Right cardiac atrium (tissue), 5 donors: ENCODE measurements at regions not wholly inside any gene's neighbourhood (a gene's known extent, or its start where the extent isn't known, plus 50 kb on each side); places are given as distances from the start of the nearest gene placed in this dataset.

Source experiments
- ATAC-seq, 2 donors: fragments of 200-7000 bp; cut with Tn5 transposase; one replicate each; pipeline versions ENCODE4 v1.8.0 to v1.9.1; 2020; ENCODE audit warnings: moderate library complexity in 2 of 2, mild to moderate bottlenecking in 1 of 2
- DNase-seq, 3 donors: peaks; one replicate each; pipeline ENCODE4 v3.0.0-alpha.2; 2020
- H3K27ac ChIP-seq: one replicate; pipeline ENCODE4 v1.5.1; 2013; ENCODE audit warnings: mild to moderate bottlenecking, low read length, control low read depth, moderate library complexity
- H3K27me3 ChIP-seq: one replicate; pipeline ENCODE4 v1.6.1; 2013; ENCODE audit not compliant: control insufficient read depth, insufficient read depth
- H3K4me1 ChIP-seq: one replicate; pipeline ENCODE4 v1.6.1; 2013; ENCODE audit warnings: low read length; ENCODE audit not compliant: control insufficient read depth, insufficient read depth
- H3K4me3 ChIP-seq: one replicate; pipeline ENCODE4 v1.5.1; 2013; ENCODE audit warnings: low read length, control low read depth
- H3K9me3 ChIP-seq: one replicate; pipeline ENCODE4 v1.6.1; 2013; ENCODE audit warnings: low read length; ENCODE audit not compliant: control insufficient read depth
- WGBS: extraction: QIAGEN DNeasy Blood & Tissue Kit; methylation state at CpG from one replicate; pipeline ENCODE4 v1.1.7; 2013; 5-methylcytosine and 5-hydroxymethylcytosine counted together
- intact Hi-C, 4 donors: fragments of 100-400 bp; cut with DNase I; formaldehyde crosslinking; loops; one replicate each; pipeline versions ENCODE4 v1.11.0 to v1.14.0; 2022 to 2023
- donor health status: healthy with polysubstance abuse.
- donor health status: DM: no; HTN: yes; CAD: no.
- donor health status: DM: no; HTN: no; CAD: no.
- donor health status: DM: no; HTN: yes; CAD: no; lungs with severe emphysema.
- donor health status: DM: yes; HTN: yes; CAD: no.

GRCh38 chr20:39886650-39887190 is 802.3 kb downstream of the MAFB start:
- DNase-seq, result peak; percentile 32 to 68 (median 45)

GRCh38 chr20:39885975-39886649 is 802.9 kb downstream of the MAFB start:
- DNase-seq (peak; percentile 73 to 87 (median 78)), ATAC-seq (peak; percentile 84)
- Histone ChIP-seq H3K27ac (no peak overlapping the region), H3K4me1 (no peaks in the 10 kb centered on the region), H3K9me3 (no peaks in the 10 kb centered on the region), H3K4me3 (no peak overlapping the region), H3K27me3 (no peaks in the 10 kb centered on the region)
- intact Hi-C loops, result loop anchor here in 2 of 4 donors (10.0 kb wide), 2 partner anchors 799 to 809 kb away; partner anchors contain the start of gene MAFB (in 1 of the 2)
- WGBS, result 40% methylated on average over 7 of the region's 7 CpGs

More at GRCh38 chr20:39886650-39887190, 802.3 kb downstream of the MAFB start:
- no peaks in the 10 kb centered on the region for H3K9me3 ChIP-seq
- H3K27me3 ChIP-seq, result no peaks in the 10 kb centered on the region
- WGBS, result 50% methylated on average over 3 of the region's 3 CpGs
- H3K4me1 ChIP-seq, result no peaks in the 10 kb centered on the region
- no peak overlapping the region for H3K4me3 ChIP-seq
- intact Hi-C loops, result loop anchor here in 2 of 4 donors (10.0 kb wide), 2 partner anchors 798 to 808 kb away; partner anchors contain the start of gene MAFB (in 1 of the 2)
- peak; percentile 60 to 75 for ATAC-seq
- H3K27ac ChIP-seq, result no peak overlapping the region

GRCh38 chr20:39882806-39883205 is 806.2 kb downstream of the MAFB start:
- intact Hi-C loops, result loop anchor here in 2 of 4 donors (10.0 kb wide), 2 partner anchors 802 to 812 kb away; partner anchors contain the start of gene MAFB (in 1 of the 2)
- no peak overlapping the region for H3K4me3 ChIP-seq
- ATAC-seq, result no peak
- WGBS, result 22% methylated on average over 1 of the region's 1 CpG
- no peaks in the 10 kb centered on the region for H3K4me1 ChIP-seq
- H3K9me3 ChIP-seq, result no peaks in the 10 kb centered on the region
- H3K27me3 ChIP-seq, result no peaks in the 10 kb centered on the region
- H3K27ac ChIP-seq, result no peak overlapping the region
- no peak for DNase-seq

- WGBS, result 96% methylated on average over 4 of the region's 4 CpGs
- DNase-seq, result no peak
- Histone ChIP-seq H3K27ac (no peak overlapping the region), H3K4me3 (no peak overlapping the region), H3K27me3 (no peaks in the 10 kb centered on the region), H3K4me1 (no peaks in the 10 kb centered on the region), H3K9me3 (no peaks in the 10 kb centered on the region)
- ATAC-seq, result no peak
- intact Hi-C loops, result loop anchor here in 2 of 4 donors (10.0 kb wide), 2 partner anchors 804 to 814 kb away; partner anchors contain the start of gene MAFB (in 1 of the 2)
Observed at GRCh38 chr20:39880890-39881289, 808.1 kb downstream of the MAFB start.

- 93% methylated on average over 2 of the region's 2 CpGs for WGBS
- Histone ChIP-seq H3K4me1 (no peaks in the 10 kb centered on the region), H3K27ac (no peak overlapping the region), H3K27me3 (no peaks in the 10 kb centered on the region), H3K4me3 (no peak overlapping the region), H3K9me3 (no peaks in the 10 kb centered on the region)
- no peak for ATAC-seq
- no peak for DNase-seq
- intact Hi-C loops, result loop anchor here in 1 of 4 donors (10.0 kb wide), 1 partner anchor 614 kb away; no protein-coding TSS in a partner anchor
Observed at GRCh38 chr20:39879296-39879695, 809.7 kb downstream of the MAFB start.

GRCh38 chr20:39878809-39879208 is 810.2 kb downstream of the MAFB start:
- ATAC-seq, result no peak
- WGBS, result 78% methylated on average over 2 of the region's 2 CpGs
- no peak overlapping the region for H3K27ac ChIP-seq
- no peak for DNase-seq
- no peaks in the 10 kb centered on the region for H3K9me3 ChIP-seq
- H3K4me3 ChIP-seq, result no peak overlapping the region
- intact Hi-C loops, result loop anchor here in 1 of 4 donors (10.0 kb wide), 1 partner anchor 614 kb away; no protein-coding TSS in a partner anchor
- H3K27me3 ChIP-seq, result no peaks in the 10 kb centered on the region
- no peaks in the 10 kb centered on the region for H3K4me1 ChIP-seq

- no peak for ATAC-seq
- 72% methylated on average over 2 of the region's 2 CpGs for WGBS
Observed at GRCh38 chr20:39878320-39878719, 810.7 kb downstream of the MAFB start.

GRCh38 chr20:39877788-39878187 is 811.2 kb downstream of the MAFB start:
- no peak for DNase-seq
- H3K27me3 ChIP-seq, result no peaks in the 10 kb centered on the region
- no peak for ATAC-seq
- WGBS, result 72% methylated on average over 2 of the region's 2 CpGs
- H3K4me1 ChIP-seq, result no peaks in the 10 kb centered on the region
- H3K27ac ChIP-seq, result no peak overlapping the region
- no peak overlapping the region for H3K4me3 ChIP-seq
- no peaks in the 10 kb centered on the region for H3K9me3 ChIP-seq
- intact Hi-C loops, result loop anchor here in 1 of 4 donors (10.0 kb wide), 1 partner anchor 613 kb away; no protein-coding TSS in a partner anchor

More at GRCh38 chr20:39878320-39878719, 810.7 kb downstream of the MAFB start:
- Histone ChIP-seq H3K27me3 (no peaks in the 10 kb centered on the region), H3K4me3 (no peak overlapping the region), H3K9me3 (no peaks in the 10 kb centered on the region), H3K4me1 (no peaks in the 10 kb centered on the region), H3K27ac (no peak overlapping the region)
- intact Hi-C loops, result loop anchor here in 1 of 4 donors (10.0 kb wide), 1 partner anchor 614 kb away; no protein-coding TSS in a partner anchor
- DNase-seq, result no peak

GRCh38 chr20:39876976-39877635 is 811.9 kb downstream of the MAFB start:
- DNase-seq (no peak), ATAC-seq (no peak)
- Histone ChIP-seq H3K4me1 (no peaks in the 10 kb centered on the region), H3K4me3 (no peak overlapping the region), H3K9me3 (no peaks in the 10 kb centered on the region), H3K27ac (no peak overlapping the region), H3K27me3 (no peaks in the 10 kb centered on the region)
- intact Hi-C loops, result loop anchor here in 1 of 4 donors (10.0 kb wide), 1 partner anchor 612 kb away; no protein-coding TSS in a partner anchor
- 70% methylated on average over 10 of the region's 10 CpGs for WGBS

- WGBS, result 59% methylated on average over 3 of the region's 3 CpGs
- intact Hi-C loops, result loop anchor here in 1 of 4 donors (10.0 kb wide), 1 partner anchor 611 kb away; no protein-coding TSS in a partner anchor
Observed at GRCh38 chr20:39875492-39876110, 813.4 kb downstream of the MAFB start.

More at GRCh38 chr20:39875492-39876110, 813.4 kb downstream of the MAFB start:
- no peaks in the 10 kb centered on the region for H3K27me3 ChIP-seq
- no peaks in the 10 kb centered on the region for H3K4me1 ChIP-seq
- no peak for DNase-seq
- H3K9me3 ChIP-seq, result no peaks in the 10 kb centered on the region
- H3K4me3 ChIP-seq, result no peak overlapping the region
- ATAC-seq, result no peak
- no peak overlapping the region for H3K27ac ChIP-seq
